NT2/D1 (cell line): ENCODE measurements at regions not wholly inside any gene's neighbourhood (a gene's known extent, or its start where the extent isn't known, plus 50 kb on each side); places are given as distances from the start of the nearest gene placed in this dataset.

Source experiments
- SUZ12 ChIP-seq: IDR thresholded peaks from 2 replicates; pipeline ENCODE4 v1.6.1; 2011; ENCODE audit not compliant: insufficient read length, insufficient read depth; ENCODE audit errors: extremely low read depth
- YY1 ChIP-seq: IDR thresholded peaks from 2 replicates; pipeline ENCODE4 v1.6.1; 2011; ENCODE audit not compliant: insufficient read length, insufficient read depth
- ZNF274 ChIP-seq: IDR thresholded peaks from 2 replicates; pipeline ENCODE4 v1.6.1; 2011; ENCODE audit warnings: mild to moderate bottlenecking, low read depth, low read length

GRCh38 chr4:156663663-156664062 is 307.9 kb downstream of the PDGFC start:
- TF ChIP-seq YY1: no peak
- no peak for TF ChIP-seq SUZ12
- no peak for TF ChIP-seq ZNF274
